HL-60 (cell line): ENCODE measurements at regions not wholly inside any gene's neighbourhood (a gene's known extent, or its start where the extent isn't known, plus 50 kb on each side); places are given as distances from the start of the nearest gene placed in this dataset.
A peak's percentile ranks its signal among the peaks of the same experiment; 100 is the strongest.

Source experiments
- DNase-seq, 2 experiments: peaks; one replicate each; pipeline ENCODE4 v3.0.0-alpha.2; 2010 to 2020; ENCODE audit warnings: low read depth in 1 of 2, low spot score in 1 of 2
- H3K27ac ChIP-seq: fragments of 250-450 bp; sonication (Bioruptor Pico); replicated peaks from 2 replicates; pipeline ENCODE4 v1.5.1; 2020; ENCODE audit warnings: mild to moderate bottlenecking, moderate library complexity
- H3K27me3 ChIP-seq: fragments of 250-450 bp; sonication (Bioruptor Pico); 2 replicates; pipeline ENCODE4 v1.5.1; 2021; ENCODE audit warnings: mild to moderate bottlenecking, moderate library complexity; ENCODE audit not compliant: insufficient read depth, poor library complexity, severe bottlenecking
- H3K4me3 ChIP-seq: replicated peaks from 2 replicates; pipeline ENCODE4 v1.5.1; 2011; ENCODE audit warnings: mild to moderate bottlenecking, control low read depth, low read length; ENCODE audit not compliant: insufficient read depth
- GABPA ChIP-seq: IDR thresholded peaks from 2 replicates; pipeline ENCODE4 v1.6.1; 2012; ENCODE audit warnings: low read depth
- POLR2AphosphoS5 ChIP-seq: IDR thresholded peaks from 2 replicates; pipeline ENCODE4 v1.6.1; 2012; ENCODE audit warnings: low read depth
- SPI1 ChIP-seq: IDR thresholded peaks from 2 replicates; pipeline ENCODE4 v1.6.1; 2012; ENCODE audit warnings: low read depth, mild to moderate bottlenecking, borderline replicate concordance
- TF ChIP-seq, protein P1 (sequence below): IDR thresholded peaks from one replicate; pipeline ENCODE4 v1.5.1; 2011; ENCODE audit warnings: low read length, control low read depth, inconsistent platforms; ENCODE audit not compliant: insufficient read depth
- TF ChIP-seq, protein P2 (sequence below): IDR thresholded peaks from 2 replicates; pipeline ENCODE4 v1.6.1; 2012; ENCODE audit warnings: low read depth; ENCODE audit not compliant: insufficient replicate concordance

GRCh38 chr6:144350528-144350880, 65.4 kb downstream of the UTRN start:
- H3K27me3 ChIP-seq = no peaks in the 10 kb centered on the region
- peak overlapping the region; percentile 56 for H3K27ac ChIP-seq
- no peak for DNase-seq
- TF ChIP-seq, protein P1, sequence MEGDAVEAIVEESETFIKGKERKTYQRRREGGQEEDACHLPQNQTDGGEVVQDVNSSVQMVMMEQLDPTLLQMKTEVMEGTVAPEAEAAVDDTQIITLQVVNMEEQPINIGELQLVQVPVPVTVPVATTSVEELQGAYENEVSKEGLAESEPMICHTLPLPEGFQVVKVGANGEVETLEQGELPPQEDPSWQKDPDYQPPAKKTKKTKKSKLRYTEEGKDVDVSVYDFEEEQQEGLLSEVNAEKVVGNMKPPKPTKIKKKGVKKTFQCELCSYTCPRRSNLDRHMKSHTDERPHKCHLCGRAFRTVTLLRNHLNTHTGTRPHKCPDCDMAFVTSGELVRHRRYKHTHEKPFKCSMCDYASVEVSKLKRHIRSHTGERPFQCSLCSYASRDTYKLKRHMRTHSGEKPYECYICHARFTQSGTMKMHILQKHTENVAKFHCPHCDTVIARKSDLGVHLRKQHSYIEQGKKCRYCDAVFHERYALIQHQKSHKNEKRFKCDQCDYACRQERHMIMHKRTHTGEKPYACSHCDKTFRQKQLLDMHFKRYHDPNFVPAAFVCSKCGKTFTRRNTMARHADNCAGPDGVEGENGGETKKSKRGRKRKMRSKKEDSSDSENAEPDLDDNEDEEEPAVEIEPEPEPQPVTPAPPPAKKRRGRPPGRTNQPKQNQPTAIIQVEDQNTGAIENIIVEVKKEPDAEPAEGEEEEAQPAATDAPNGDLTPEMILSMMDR = no peak
- no peak for TF ChIP-seq POLR2AphosphoS5
- TF ChIP-seq SPI1 = no peak
- no peak for TF ChIP-seq GABPA
- TF ChIP-seq, protein P2, sequence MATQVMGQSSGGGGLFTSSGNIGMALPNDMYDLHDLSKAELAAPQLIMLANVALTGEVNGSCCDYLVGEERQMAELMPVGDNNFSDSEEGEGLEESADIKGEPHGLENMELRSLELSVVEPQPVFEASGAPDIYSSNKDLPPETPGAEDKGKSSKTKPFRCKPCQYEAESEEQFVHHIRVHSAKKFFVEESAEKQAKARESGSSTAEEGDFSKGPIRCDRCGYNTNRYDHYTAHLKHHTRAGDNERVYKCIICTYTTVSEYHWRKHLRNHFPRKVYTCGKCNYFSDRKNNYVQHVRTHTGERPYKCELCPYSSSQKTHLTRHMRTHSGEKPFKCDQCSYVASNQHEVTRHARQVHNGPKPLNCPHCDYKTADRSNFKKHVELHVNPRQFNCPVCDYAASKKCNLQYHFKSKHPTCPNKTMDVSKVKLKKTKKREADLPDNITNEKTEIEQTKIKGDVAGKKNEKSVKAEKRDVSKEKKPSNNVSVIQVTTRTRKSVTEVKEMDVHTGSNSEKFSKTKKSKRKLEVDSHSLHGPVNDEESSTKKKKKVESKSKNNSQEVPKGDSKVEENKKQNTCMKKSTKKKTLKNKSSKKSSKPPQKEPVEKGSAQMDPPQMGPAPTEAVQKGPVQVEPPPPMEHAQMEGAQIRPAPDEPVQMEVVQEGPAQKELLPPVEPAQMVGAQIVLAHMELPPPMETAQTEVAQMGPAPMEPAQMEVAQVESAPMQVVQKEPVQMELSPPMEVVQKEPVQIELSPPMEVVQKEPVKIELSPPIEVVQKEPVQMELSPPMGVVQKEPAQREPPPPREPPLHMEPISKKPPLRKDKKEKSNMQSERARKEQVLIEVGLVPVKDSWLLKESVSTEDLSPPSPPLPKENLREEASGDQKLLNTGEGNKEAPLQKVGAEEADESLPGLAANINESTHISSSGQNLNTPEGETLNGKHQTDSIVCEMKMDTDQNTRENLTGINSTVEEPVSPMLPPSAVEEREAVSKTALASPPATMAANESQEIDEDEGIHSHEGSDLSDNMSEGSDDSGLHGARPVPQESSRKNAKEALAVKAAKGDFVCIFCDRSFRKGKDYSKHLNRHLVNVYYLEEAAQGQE = no peak
- H3K4me3 ChIP-seq = no peak overlapping the region

DNA sequence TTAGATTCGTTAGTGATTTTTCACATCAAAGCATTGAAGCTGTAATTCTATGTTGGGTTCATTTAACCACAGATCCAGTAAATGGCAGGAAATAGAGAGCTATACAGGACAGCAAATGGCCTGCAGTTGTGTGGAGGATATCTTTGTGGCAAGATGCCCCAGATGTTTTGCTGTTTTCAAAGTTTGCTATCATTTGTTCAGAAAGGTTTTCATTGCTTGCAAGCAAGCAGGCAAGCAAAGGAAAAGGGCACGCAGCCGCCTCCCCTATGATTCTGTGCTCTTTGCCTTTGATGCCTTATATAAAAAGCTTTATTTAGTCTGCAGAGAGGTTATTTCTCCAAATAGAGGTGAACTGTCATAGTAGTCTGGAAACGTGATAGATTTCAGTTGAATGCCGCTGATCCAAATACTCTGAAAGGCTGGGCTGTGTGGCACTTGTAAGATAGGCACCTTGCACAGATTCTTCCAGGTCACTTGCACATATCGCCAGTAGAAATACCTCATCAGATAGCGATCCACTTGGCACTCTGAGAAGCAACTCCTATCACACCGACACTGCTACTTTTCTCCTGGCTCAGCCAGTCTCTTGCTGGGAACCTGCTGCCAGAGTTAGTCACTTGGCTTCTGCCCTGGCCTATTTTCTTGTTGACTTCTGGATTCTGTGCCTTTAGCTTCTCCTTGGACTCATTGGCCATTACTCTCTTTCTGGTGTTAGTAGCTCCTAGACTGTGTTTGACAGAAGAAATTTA, 66.4 kb downstream of the UTRN start:
- Histone ChIP-seq H3K4me3 (no peak overlapping the region), H3K27me3 (no peaks in the 10 kb centered on the region), H3K27ac (no peak overlapping the region)
- TF ChIP-seq POLR2AphosphoS5 = no peak
- TF ChIP-seq SPI1 = no peak
- DNase-seq = no peak

- no peak overlapping the region for H3K27ac ChIP-seq
- peak; percentile 56 to 59 for DNase-seq
- no peaks in the 10 kb centered on the region for H3K27me3 ChIP-seq
- TF ChIP-seq SPI1 = peak; percentile 78; the same call in 1 of the 2 replicates
- TF ChIP-seq GABPA = no peak
- no peak overlapping the region for H3K4me3 ChIP-seq
Measured at GRCh38 chr6:144352331-144352730, 67.2 kb downstream of the UTRN start.

DNA sequence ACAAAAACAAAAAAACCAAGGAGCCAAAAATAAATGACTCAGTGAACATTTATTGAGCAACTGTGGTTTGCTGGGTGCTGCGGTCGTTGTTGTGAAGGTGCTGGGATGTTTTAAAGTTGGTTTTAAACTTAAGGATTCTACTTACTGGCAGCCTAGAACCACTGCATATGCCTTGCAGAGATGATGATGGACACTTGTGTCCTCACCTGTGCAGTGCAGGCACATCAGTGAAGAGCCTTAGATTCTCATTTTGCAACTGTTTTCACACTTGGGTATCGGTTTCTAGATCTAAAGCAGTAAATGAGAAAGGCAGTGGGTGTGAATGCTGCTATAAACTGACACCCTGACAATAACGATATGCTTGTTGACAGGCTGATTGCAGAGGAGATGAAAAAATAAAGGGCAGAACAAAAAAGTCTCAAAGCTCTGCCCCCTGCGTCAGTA, 68.8 kb downstream of the UTRN start:
- Histone ChIP-seq H3K27ac (no peak overlapping the region), H3K27me3 (no peaks in the 10 kb centered on the region), H3K4me3 (no peak overlapping the region)
- DNase-seq = no peak
- TF ChIP-seq SPI1 = no peak
- no peak for TF ChIP-seq POLR2AphosphoS5
- TF ChIP-seq, protein P2 = no peak
- TF ChIP-seq, protein P1 = no peak
- no peak for TF ChIP-seq GABPA

- DNase-seq = no peak
- H3K27ac ChIP-seq = no peak overlapping the region
Measured at GRCh38 chr6:144359783-144360182, 74.6 kb downstream of the UTRN start.

More at GRCh38 chr6:144359783-144360182, 74.6 kb downstream of the UTRN start:
- Histone ChIP-seq H3K4me3 (no peak overlapping the region), H3K27me3 (no peaks in the 10 kb centered on the region)
- TF ChIP-seq, protein P1 = no peak
- TF ChIP-seq, protein P2 = no peak
- TF ChIP-seq GABPA (no peak), SPI1 (no peak), POLR2AphosphoS5 (no peak)
